GM23248 (cell line): ENCODE measurements at regions not wholly inside any gene's neighbourhood (a gene's known extent, or its start where the extent isn't known, plus 50 kb on each side); places are given as distances from the start of the nearest gene placed in this dataset.

Experiments
- EZH2 ChIP-seq: fragments of 200-600 bp; sonication (generic); IDR thresholded peaks from 2 replicates; pipeline ENCODE4 v1.6.1; 2018; ENCODE audit warnings: antibody characterized with exemption, mild to moderate bottlenecking; ENCODE audit not compliant: insufficient read depth, poor library complexity, severe bottlenecking
- EZH2phosphoT487 ChIP-seq: fragments of 200-600 bp; sonication (generic); IDR thresholded peaks from 2 replicates; pipeline ENCODE4 v1.6.1; 2018; ENCODE audit warnings: antibody characterized with exemption, moderate library complexity, mild to moderate bottlenecking, low read depth; ENCODE audit not compliant: insufficient read depth

DNA sequence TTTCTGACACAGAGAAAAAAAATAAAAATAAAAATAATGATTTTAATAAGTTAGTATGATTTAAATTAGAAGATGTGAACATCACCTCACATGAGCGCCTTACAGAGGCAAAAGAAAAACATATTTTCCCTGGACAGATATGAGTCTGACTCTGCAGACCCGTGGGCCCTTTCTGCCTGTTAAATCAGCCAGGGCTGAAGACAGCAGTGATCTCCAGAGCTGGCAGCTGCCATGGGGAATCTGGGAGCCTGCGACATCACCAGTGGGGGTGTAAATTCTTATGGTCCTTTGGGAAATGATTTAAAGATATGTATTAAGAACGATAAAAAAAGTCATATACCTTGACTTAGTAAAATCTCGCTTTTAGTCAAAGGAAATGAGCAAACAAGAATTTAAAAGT is 65.7 kb upstream of the FOXF1 start:
- TF ChIP-seq EZH2 = no peak
- TF ChIP-seq EZH2phosphoT487 = no peak
